SK-N-SH treated with all-trans-retinoic acid at 6 μM for 48 hours (cell line): ENCODE measurements at regions not wholly inside any gene's neighbourhood (a gene's known extent, or its start where the extent isn't known, plus 50 kb on each side); places are given as distances from the start of the nearest gene placed in this dataset.

ENCODE experiments used
- ATAC-seq: fragments of 200-7000 bp; cut with Tn5 transposase; 3 replicates; pipeline ENCODE4 v1.9.1; 2020; ENCODE audit warnings: mild to moderate bottlenecking, moderate library complexity
- ARNTL ChIP-seq: fragments of 450-650 bp; formaldehyde crosslinking; IDR thresholded peaks from 2 replicates; pipeline ENCODE4 v1.5.0; 2020; ENCODE audit warnings: low read depth, mild to moderate bottlenecking, moderate library complexity, borderline replicate concordance
- BACH2 ChIP-seq: fragments of 250-450 bp; sonication (Bioruptor Pico); IDR thresholded peaks from 2 replicates; pipeline ENCODE4 v1.9.0; 2021; ENCODE audit warnings: mild to moderate bottlenecking, borderline replicate concordance
- CSDC2 ChIP-seq: fragments of 250-450 bp; sonication (Bioruptor Pico); IDR thresholded peaks from 2 replicates; pipeline ENCODE4 v1.5.0; 2020; ENCODE audit warnings: mild to moderate bottlenecking, moderate library complexity
- ESRRG ChIP-seq: fragments of 250-450 bp; sonication (Bioruptor Pico); IDR thresholded peaks from 2 replicates; pipeline ENCODE4 v1.6.1; 2021; ENCODE audit warnings: mild to moderate bottlenecking
- ISL1 ChIP-seq: fragments of 250-450 bp; sonication (Bioruptor Pico); IDR thresholded peaks from 2 replicates; pipeline ENCODE4 v2.1.2; 2022; ENCODE audit warnings: mild to moderate bottlenecking, moderate library complexity
- OSR1 ChIP-seq: fragments of 250-450 bp; sonication (Bioruptor Pico); IDR thresholded peaks from 2 replicates; pipeline ENCODE4 v1.8.0; 2022; ENCODE audit warnings: moderate library complexity, mild to moderate bottlenecking, inconsistent platforms
- PPARA ChIP-seq: fragments of 250-450 bp; sonication (Bioruptor Pico); IDR thresholded peaks from 2 replicates; pipeline ENCODE4 v1.5.0; 2020; ENCODE audit warnings: mild to moderate bottlenecking, borderline replicate concordance
- RARB ChIP-seq: fragments of 250-450 bp; sonication (Bioruptor Pico); IDR thresholded peaks from 2 replicates; pipeline ENCODE4 v1.8.0; 2021; ENCODE audit warnings: mild to moderate bottlenecking, moderate library complexity
- SNAI2 ChIP-seq: fragments of 250-450 bp; sonication (Bioruptor Pico); IDR thresholded peaks from 2 replicates; pipeline ENCODE4 v1.5.0; 2020; ENCODE audit warnings: mild to moderate bottlenecking, moderate library complexity
- TCF4 ChIP-seq: fragments of 250-450 bp; sonication (Bioruptor Pico); IDR thresholded peaks from 2 replicates; pipeline ENCODE4 v1.8.0; 2021; ENCODE audit warnings: mild to moderate bottlenecking, moderate library complexity, borderline replicate concordance
- TOX ChIP-seq: fragments of 250-450 bp; sonication (Bioruptor Pico); IDR thresholded peaks from 2 replicates; pipeline ENCODE4 v1.8.0; 2021; ENCODE audit warnings: mild to moderate bottlenecking, moderate library complexity, borderline replicate concordance
- ZC3H10 ChIP-seq: fragments of 250-450 bp; sonication (Bioruptor Pico); IDR thresholded peaks from 2 replicates; pipeline ENCODE4 v1.5.1; 2021; ENCODE audit warnings: mild to moderate bottlenecking, moderate library complexity
- ZFP30 ChIP-seq: fragments of 450-650 bp; formaldehyde crosslinking; IDR thresholded peaks from 2 replicates; pipeline ENCODE4 v1.5.0; 2022; ENCODE audit warnings: mild to moderate bottlenecking, moderate library complexity
- ZNF565 ChIP-seq: fragments of 450-650 bp; formaldehyde crosslinking; conservative IDR thresholded peaks from 2 replicates; pipeline ENCODE4 v1.5.0; 2020; ENCODE audit warnings: low read depth, mild to moderate bottlenecking, moderate library complexity
- ZNF70 ChIP-seq: fragments of 450-650 bp; formaldehyde crosslinking; IDR thresholded peaks from 2 replicates; pipeline ENCODE4 v1.5.0; 2020; ENCODE audit warnings: mild to moderate bottlenecking, moderate library complexity
- ZNF8 ChIP-seq: fragments of 450-650 bp; formaldehyde crosslinking; IDR thresholded peaks from 2 replicates; pipeline ENCODE4 v1.5.0; 2020; ENCODE audit warnings: mild to moderate bottlenecking, moderate library complexity
- TF ChIP-seq, protein P1 (sequence below): fragments of 250-450 bp; sonication (Bioruptor Pico); IDR thresholded peaks from 2 replicates; pipeline ENCODE4 v1.5.1; 2021; ENCODE audit warnings: mild to moderate bottlenecking, moderate library complexity
- TF ChIP-seq, protein P2 (sequence below): fragments of 250-450 bp; sonication (Bioruptor Pico); IDR thresholded peaks from 2 replicates; pipeline ENCODE4 v1.8.0; 2020; ENCODE audit warnings: mild to moderate bottlenecking, moderate library complexity, borderline replicate concordance
- TF ChIP-seq, protein P3 (sequence below): fragments of 250-450 bp; sonication (Bioruptor Pico); IDR thresholded peaks from 2 replicates; pipeline ENCODE4 v1.5.1; 2020; ENCODE audit warnings: low read depth, mild to moderate bottlenecking, moderate library complexity
- TF ChIP-seq, protein P4 (sequence below): fragments of 250-450 bp; sonication (Bioruptor Pico); IDR thresholded peaks from 2 replicates; pipeline ENCODE4 v1.5.0; 2020; ENCODE audit warnings: mild to moderate bottlenecking, moderate library complexity

DNA sequence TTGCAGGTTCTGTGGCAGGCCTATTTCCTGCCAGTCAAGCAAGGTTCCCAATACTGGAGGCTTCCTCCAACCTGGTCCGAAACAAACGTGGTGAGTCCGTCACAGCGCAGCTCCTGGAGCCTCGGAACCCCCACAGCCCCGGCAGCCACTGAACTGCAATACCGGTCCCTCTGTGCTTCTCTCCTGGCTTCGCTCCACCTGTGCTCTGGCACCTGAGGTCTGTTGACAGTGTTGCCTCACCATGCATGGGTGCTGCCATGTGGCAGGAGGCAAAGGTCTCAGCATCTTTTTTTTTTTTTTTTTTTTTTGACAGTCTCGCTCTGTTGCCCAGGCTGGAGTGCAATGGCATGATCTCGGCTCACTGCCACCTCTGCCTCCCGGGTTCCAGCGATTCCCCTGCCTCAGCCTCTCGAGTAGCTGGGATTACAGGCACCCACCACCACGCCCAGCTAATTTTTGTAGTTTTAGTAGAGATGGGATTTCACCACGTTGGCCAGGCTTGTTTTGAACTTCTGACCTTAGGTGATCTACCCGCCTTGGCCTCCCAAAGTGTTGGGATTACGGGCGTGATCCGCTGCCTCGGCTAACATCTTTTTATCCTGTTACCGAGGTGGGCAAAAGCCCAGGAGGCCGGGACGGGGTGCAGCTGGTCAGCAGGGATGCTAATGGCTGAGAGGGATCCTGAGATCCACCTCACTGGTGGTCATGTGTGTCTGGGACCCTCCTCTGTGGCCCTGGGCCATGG, 57.1 kb upstream of the RNU6ATAC start:
- no peak for ATAC-seq
- TF ChIP-seq, protein P1, sequence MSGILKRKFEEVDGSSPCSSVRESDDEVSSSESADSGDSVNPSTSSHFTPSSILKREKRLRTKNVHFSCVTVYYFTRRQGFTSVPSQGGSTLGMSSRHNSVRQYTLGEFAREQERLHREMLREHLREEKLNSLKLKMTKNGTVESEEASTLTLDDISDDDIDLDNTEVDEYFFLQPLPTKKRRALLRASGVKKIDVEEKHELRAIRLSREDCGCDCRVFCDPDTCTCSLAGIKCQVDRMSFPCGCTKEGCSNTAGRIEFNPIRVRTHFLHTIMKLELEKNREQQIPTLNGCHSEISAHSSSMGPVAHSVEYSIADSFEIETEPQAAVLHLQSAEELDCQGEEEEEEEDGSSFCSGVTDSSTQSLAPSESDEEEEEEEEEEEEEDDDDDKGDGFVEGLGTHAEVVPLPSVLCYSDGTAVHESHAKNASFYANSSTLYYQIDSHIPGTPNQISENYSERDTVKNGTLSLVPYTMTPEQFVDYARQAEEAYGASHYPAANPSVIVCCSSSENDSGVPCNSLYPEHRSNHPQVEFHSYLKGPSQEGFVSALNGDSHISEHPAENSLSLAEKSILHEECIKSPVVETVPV (CRISPR knock-in tag), result no peak
- no peak for TF ChIP-seq ZC3H10 (CRISPR knock-in tag)
- no peak for TF ChIP-seq TOX (CRISPR knock-in tag)
- TF ChIP-seq SNAI2 (CRISPR knock-in tag), result no peak
- TF ChIP-seq, protein P2, sequence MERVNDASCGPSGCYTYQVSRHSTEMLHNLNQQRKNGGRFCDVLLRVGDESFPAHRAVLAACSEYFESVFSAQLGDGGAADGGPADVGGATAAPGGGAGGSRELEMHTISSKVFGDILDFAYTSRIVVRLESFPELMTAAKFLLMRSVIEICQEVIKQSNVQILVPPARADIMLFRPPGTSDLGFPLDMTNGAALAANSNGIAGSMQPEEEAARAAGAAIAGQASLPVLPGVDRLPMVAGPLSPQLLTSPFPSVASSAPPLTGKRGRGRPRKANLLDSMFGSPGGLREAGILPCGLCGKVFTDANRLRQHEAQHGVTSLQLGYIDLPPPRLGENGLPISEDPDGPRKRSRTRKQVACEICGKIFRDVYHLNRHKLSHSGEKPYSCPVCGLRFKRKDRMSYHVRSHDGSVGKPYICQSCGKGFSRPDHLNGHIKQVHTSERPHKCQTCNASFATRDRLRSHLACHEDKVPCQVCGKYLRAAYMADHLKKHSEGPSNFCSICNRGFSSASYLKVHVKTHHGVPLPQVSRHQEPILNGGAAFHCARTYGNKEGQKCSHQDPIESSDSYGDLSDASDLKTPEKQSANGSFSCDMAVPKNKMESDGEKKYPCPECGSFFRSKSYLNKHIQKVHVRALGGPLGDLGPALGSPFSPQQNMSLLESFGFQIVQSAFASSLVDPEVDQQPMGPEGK (CRISPR knock-in tag), result no peak
- TF ChIP-seq ESRRG (CRISPR knock-in tag), result no peak
- TF ChIP-seq RARB (CRISPR knock-in tag), result no peak
- TF ChIP-seq ZNF70 (CRISPR knock-in tag), result no peak
- no peak for TF ChIP-seq ZFP30 (CRISPR knock-in tag)
- no peak for TF ChIP-seq CSDC2
- TF ChIP-seq OSR1, result no peak
- no peak for TF ChIP-seq ZNF8 (CRISPR knock-in tag)
- TF ChIP-seq, protein P3, sequence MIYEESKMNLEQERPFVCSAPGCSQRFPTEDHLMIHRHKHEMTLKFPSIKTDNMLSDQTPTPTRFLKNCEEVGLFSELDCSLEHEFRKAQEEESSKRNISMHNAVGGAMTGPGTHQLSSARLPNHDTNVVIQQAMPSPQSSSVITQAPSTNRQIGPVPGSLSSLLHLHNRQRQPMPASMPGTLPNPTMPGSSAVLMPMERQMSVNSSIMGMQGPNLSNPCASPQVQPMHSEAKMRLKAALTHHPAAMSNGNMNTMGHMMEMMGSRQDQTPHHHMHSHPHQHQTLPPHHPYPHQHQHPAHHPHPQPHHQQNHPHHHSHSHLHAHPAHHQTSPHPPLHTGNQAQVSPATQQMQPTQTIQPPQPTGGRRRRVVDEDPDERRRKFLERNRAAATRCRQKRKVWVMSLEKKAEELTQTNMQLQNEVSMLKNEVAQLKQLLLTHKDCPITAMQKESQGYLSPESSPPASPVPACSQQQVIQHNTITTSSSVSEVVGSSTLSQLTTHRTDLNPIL (CRISPR knock-in tag), result no peak
- no peak for TF ChIP-seq TCF4 (CRISPR knock-in tag)
- no peak for TF ChIP-seq ARNTL (CRISPR knock-in tag)
- no peak for TF ChIP-seq ZNF565 (CRISPR knock-in tag)
- no peak for TF ChIP-seq PPARA

DNA sequence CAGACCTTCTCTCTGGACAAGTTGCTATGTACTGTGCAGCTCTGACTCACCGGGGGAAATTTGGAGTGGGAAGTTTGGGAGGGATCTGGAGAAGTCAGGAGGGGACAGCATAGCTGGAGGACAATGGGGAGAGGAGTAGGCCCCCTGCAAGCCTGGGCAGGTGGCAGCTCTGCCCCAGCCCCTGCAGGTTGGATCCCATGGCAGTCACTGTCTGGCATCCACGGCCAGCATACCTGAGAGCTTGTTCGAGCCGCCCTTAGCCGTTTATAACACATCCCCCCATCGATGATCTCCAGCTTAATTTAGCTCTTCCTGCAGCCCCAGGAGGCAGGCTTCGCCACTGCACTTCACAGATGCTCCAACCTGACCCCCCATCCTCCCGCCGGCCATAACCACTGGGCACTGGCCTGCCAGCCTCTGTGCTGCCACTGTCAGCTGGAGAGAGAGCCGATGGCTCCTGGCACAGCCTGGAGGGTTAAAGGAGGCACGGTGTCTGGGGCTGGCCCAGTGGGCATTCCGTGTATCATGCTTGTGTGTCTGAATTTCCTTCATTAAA, 57.7 kb upstream of the RNU6ATAC start:
- no peak for TF ChIP-seq ESRRG (CRISPR knock-in tag)
- TF ChIP-seq ZNF565 (CRISPR knock-in tag), result no peak
- no peak for TF ChIP-seq ZC3H10 (CRISPR knock-in tag)
- no peak for TF ChIP-seq ZNF8 (CRISPR knock-in tag)
- no peak for TF ChIP-seq ZNF70 (CRISPR knock-in tag)
- ATAC-seq, result no peak

DNA sequence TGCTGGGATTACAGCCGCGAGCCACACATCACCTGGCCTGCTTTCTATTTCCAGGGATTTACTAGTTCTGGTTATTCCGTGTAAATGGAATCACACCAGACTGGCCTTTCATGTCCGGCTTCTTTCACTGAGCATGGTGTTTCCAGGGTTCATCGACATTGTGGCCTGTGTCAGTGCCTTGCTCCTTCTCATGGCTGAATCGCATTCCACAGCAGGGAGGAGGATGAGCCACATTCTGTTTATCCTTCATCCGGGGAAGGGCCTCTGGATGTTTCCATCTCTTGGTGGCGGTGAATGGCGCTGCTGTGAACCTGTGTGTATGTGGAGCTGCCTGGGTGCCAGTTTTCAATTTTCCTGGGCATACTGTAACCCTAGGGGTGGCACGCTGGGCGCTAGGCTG, 58.7 kb upstream of the RNU6ATAC start:
- no peak for ATAC-seq
- no peak for TF ChIP-seq BACH2 (CRISPR knock-in tag)

DNA sequence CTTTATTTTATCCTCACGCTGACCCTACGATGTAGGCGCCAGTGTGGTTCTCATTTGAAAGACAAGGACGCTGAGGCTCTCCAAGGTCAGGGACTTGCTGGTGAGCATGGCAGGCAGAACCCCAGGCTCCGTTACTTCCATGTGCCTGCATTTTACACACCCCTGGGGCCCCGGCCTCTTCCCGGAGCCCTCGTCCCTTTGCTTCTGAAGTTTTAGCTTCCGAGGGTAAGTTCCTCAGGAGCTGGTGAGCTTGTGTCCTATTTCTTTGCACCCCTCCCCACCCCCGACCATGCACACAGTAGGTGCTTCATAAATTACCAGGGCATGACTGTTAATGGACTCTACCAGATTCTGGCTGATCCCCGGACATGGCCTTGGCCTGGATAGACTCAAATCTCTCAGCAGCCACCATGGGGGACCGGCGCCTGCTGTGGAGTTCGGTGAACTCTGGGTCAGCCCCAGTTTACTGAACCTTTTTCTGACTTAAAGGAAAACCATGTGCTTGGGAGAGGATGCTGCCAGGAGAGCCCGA, 59.3 kb upstream of the RNU6ATAC start:
- no peak for ATAC-seq
- no peak for TF ChIP-seq ZFP30 (CRISPR knock-in tag)
- TF ChIP-seq ZNF8 (CRISPR knock-in tag), result no peak
- TF ChIP-seq ISL1, result no peak
- no peak for TF ChIP-seq ESRRG (CRISPR knock-in tag)
- TF ChIP-seq ZNF70 (CRISPR knock-in tag), result no peak
- no peak for TF ChIP-seq ZC3H10 (CRISPR knock-in tag)
- TF ChIP-seq, protein P1 (CRISPR knock-in tag), result no peak
- no peak for TF ChIP-seq PPARA
- TF ChIP-seq, protein P4, sequence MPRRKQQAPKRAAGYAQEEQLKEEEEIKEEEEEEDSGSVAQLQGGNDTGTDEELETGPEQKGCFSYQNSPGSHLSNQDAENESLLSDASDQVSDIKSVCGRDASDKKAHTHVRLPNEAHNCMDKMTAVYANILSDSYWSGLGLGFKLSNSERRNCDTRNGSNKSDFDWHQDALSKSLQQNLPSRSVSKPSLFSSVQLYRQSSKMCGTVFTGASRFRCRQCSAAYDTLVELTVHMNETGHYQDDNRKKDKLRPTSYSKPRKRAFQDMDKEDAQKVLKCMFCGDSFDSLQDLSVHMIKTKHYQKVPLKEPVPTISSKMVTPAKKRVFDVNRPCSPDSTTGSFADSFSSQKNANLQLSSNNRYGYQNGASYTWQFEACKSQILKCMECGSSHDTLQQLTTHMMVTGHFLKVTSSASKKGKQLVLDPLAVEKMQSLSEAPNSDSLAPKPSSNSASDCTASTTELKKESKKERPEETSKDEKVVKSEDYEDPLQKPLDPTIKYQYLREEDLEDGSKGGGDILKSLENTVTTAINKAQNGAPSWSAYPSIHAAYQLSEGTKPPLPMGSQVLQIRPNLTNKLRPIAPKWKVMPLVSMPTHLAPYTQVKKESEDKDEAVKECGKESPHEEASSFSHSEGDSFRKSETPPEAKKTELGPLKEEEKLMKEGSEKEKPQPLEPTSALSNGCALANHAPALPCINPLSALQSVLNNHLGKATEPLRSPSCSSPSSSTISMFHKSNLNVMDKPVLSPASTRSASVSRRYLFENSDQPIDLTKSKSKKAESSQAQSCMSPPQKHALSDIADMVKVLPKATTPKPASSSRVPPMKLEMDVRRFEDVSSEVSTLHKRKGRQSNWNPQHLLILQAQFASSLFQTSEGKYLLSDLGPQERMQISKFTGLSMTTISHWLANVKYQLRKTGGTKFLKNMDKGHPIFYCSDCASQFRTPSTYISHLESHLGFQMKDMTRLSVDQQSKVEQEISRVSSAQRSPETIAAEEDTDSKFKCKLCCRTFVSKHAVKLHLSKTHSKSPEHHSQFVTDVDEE (CRISPR knock-in tag), result no peak
- no peak for TF ChIP-seq TOX (CRISPR knock-in tag)
- TF ChIP-seq, protein P3 (CRISPR knock-in tag), result no peak
- no peak for TF ChIP-seq SNAI2 (CRISPR knock-in tag)
- no peak for TF ChIP-seq ZNF565 (CRISPR knock-in tag)
- TF ChIP-seq, protein P2 (CRISPR knock-in tag), result no peak
